ENCODE measurements at regions not wholly inside any gene's neighbourhood (a gene's known extent, or its start where the extent isn't known, plus 50 kb on each side); places are given as distances from the start of the nearest gene placed in this dataset.

DNA sequence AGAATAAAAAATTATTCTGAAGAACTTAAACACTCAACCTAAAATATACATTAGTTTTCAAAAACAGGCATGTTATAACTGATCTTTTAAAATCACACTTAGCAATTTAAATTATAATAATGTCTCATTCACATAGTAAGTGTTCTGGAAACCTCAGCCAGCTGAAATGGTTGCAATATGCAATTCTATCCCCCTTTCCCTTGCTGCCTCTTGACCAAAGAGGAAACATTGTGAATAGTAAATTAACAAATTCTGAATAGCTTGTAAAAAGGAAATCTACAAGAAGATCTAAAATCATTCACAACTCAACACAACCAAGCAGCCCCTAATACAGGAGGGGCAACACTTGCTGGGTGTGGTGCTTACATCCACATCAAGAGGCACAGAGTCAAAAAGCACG lies 431.9 kb downstream of the BCAT1 start:
- Histone ChIP-seq H3K27me3 (no peaks in the 10 kb centered on the region), H3K4me2 (no peak overlapping the region), H3K9me3 (ENCODE audit: low read depth) (peaks cover 27% of the 10 kb centered on the region), H2AFZ (replicated peaks) (no peak overlapping the region), H3F3A (ENCODE audit: low read depth) (no peaks in the 10 kb centered on the region), H3K36me3 (peaks cover 10% of the 10 kb centered on the region), H3K79me2 (ENCODE audit: low read depth) (peaks cover 1% of the 10 kb centered on the region), H4K20me1 (ENCODE audit: low read depth) (no peaks in the 10 kb centered on the region), H3K9ac (no peak overlapping the region), H3K27ac (no peak overlapping the region), H3K4me1 (no peaks in the 10 kb centered on the region), H3K4me3 (no peak overlapping the region)
- Mint-ChIP-seq H3K36me3 (peaks cover 35% of the 10 kb centered on the region), H3K27me3 (ENCODE audit: insufficient read depth, low read depth) (peaks cover 2% of the 10 kb centered on the region), H3K4me1 (peaks cover 3% of the 10 kb centered on the region), H3K27ac (no peak overlapping the region), H3K4me3 (no peak overlapping the region), H3K9me3 (peaks cover 50% of the 10 kb centered on the region)
- TF ChIP-seq CTCF (IDR thresholded peaks at IDR 0.05) (no peak), EZH2phosphoT487 (IDR thresholded peaks at IDR 0.05) (no peak), EZH2 (IDR thresholded peaks at IDR 0.05) (no peak)
- DNase-seq (ENCODE audit: low spot score) = no peak

DNA sequence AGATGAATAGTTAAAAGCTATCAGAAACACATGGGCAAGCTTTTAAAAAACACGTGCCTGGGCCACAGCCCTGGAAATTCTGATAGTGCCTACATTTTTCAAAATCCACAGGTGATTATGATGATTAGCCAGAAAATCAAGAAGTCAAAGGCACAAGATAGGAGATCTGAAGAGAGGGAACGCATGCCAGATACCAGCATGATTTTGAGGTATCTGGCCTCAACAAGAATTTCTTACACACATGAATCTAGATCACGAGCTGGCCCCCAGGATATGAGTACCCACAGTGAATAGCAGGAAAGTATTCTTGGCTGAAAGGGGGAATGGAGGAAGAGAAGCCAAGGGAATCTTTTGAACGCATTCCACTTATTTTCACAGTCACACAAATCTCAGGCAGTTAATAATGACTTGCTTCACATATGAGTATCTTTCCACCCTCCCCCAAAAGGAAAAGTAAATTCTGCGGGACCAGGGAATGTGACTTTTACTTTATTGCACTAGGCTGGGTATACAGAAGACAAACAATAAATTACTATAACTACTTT lies 438.2 kb downstream of the BCAT1 start:
- peaks cover 16% of the 10 kb centered on the region for H3K36me3 Mint-ChIP-seq
- H3K4me3 Mint-ChIP-seq = no peak overlapping the region
- no peaks in the 10 kb centered on the region for H3F3A ChIP-seq (ENCODE audit: low read depth)
- H3K4me1 Mint-ChIP-seq = peaks cover 12% of the 10 kb centered on the region
- no peak for DNase-seq (ENCODE audit: low spot score)
- no peak overlapping the region for H3K27ac ChIP-seq
- no peaks in the 10 kb centered on the region for H4K20me1 ChIP-seq (ENCODE audit: low read depth)
- no peak overlapping the region for H3K9ac ChIP-seq
- H3K27me3 Mint-ChIP-seq (ENCODE audit: insufficient read depth, low read depth) = no peaks in the 10 kb centered on the region
- no peak overlapping the region for H3K4me2 ChIP-seq
- no peak for TF ChIP-seq CTCF (IDR thresholded peaks at IDR 0.05)
- no peak for TF ChIP-seq EZH2 (IDR thresholded peaks at IDR 0.05)
- no peak for TF ChIP-seq EZH2phosphoT487 (IDR thresholded peaks at IDR 0.05)
- no peak overlapping the region for H3K27ac Mint-ChIP-seq
- no peaks in the 10 kb centered on the region for H3K79me2 ChIP-seq (ENCODE audit: low read depth)
- no peaks in the 10 kb centered on the region for H3K4me1 ChIP-seq
- H2AFZ ChIP-seq (replicated peaks) = no peak overlapping the region
- no peaks in the 10 kb centered on the region for H3K36me3 ChIP-seq
- H3K9me3 ChIP-seq (ENCODE audit: low read depth) = no peaks in the 10 kb centered on the region
- H3K9me3 Mint-ChIP-seq = peaks cover 18% of the 10 kb centered on the region
- H3K4me3 ChIP-seq = no peak overlapping the region
- no peaks in the 10 kb centered on the region for H3K27me3 ChIP-seq

- no peaks in the 10 kb centered on the region for H4K20me1 ChIP-seq (ENCODE audit: low read depth)
- H3K4me1 ChIP-seq = peaks cover 4% of the 10 kb centered on the region
- H3K79me2 ChIP-seq (ENCODE audit: low read depth) = peaks cover 7% of the 10 kb centered on the region
- no peak overlapping the region for H3K4me2 ChIP-seq
- no peaks in the 10 kb centered on the region for H3K36me3 ChIP-seq
- H3K9ac ChIP-seq = no peak overlapping the region
- H3F3A ChIP-seq (ENCODE audit: low read depth) = no peaks in the 10 kb centered on the region
- no peak for TF ChIP-seq EZH2 (IDR thresholded peaks at IDR 0.05)
- TF ChIP-seq EZH2phosphoT487 (IDR thresholded peaks at IDR 0.05) = no peak
- TF ChIP-seq CTCF (IDR thresholded peaks at IDR 0.05) = no peak
- no peak overlapping the region for H3K4me3 Mint-ChIP-seq
- DNase-seq (ENCODE audit: low spot score) = no peak
- no peaks in the 10 kb centered on the region for H3K27me3 ChIP-seq
- H3K9me3 ChIP-seq (ENCODE audit: low read depth) = no peaks in the 10 kb centered on the region
- peaks cover 14% of the 10 kb centered on the region for H3K36me3 Mint-ChIP-seq
- H3K27ac Mint-ChIP-seq = no peak overlapping the region
- peaks cover 21% of the 10 kb centered on the region for H3K4me1 Mint-ChIP-seq
- H3K4me3 ChIP-seq = no peak overlapping the region
- H3K27ac ChIP-seq = no peak overlapping the region
- peaks cover 9% of the 10 kb centered on the region for H3K9me3 Mint-ChIP-seq
- H3K27me3 Mint-ChIP-seq (ENCODE audit: insufficient read depth, low read depth) = no peaks in the 10 kb centered on the region
- no peak overlapping the region for H2AFZ ChIP-seq (replicated peaks)
These were observed 441.1 kb downstream of the BCAT1 start for GRCh38 chr12:24507827-24508226.

All from neural progenitor cell (in vitro differentiated cells).